HepG2 (cell line): ENCODE measurements at regions not wholly inside any gene's neighbourhood (a gene's known extent, or its start where the extent isn't known, plus 50 kb on each side); places are given as distances from the start of the nearest gene placed in this dataset.

ENCODE experiments used
- GZF1 ChIP-seq: sonication (generic); formaldehyde crosslinking; IDR thresholded peaks from 2 replicates; pipeline ENCODE4 v1.5.1; 2020; ENCODE audit warnings: mild to moderate bottlenecking, missing genetic modification reagents
- SNAPC4 ChIP-seq: sonication (generic); formaldehyde crosslinking; IDR thresholded peaks from 2 replicates; pipeline ENCODE4 v1.4.0; 2020; ENCODE audit warnings: mild to moderate bottlenecking, missing genetic modification reagents
- ZFP82 ChIP-seq: sonication (generic); formaldehyde crosslinking; IDR thresholded peaks from 2 replicates; pipeline ENCODE4 v1.5.1; 2020; ENCODE audit warnings: mild to moderate bottlenecking, missing genetic modification reagents, borderline replicate concordance
- ZFX ChIP-seq: sonication (generic); formaldehyde crosslinking; IDR thresholded peaks from 2 replicates; pipeline ENCODE4 v1.4.0; 2020; ENCODE audit warnings: mild to moderate bottlenecking, low read depth, missing genetic modification reagents, moderate library complexity
- ZNF350 ChIP-seq: sonication (generic); formaldehyde crosslinking; IDR thresholded peaks from 2 replicates; pipeline ENCODE4 v1.4.0; 2020; ENCODE audit warnings: mild to moderate bottlenecking, low read depth, missing genetic modification reagents, borderline replicate concordance
- ZSCAN5A ChIP-seq: sonication (generic); formaldehyde crosslinking; IDR thresholded peaks from 2 replicates; pipeline ENCODE4 v1.8.0; 2022; ENCODE audit warnings: mild to moderate bottlenecking, missing genetic modification reagents, borderline replicate concordance

DNA sequence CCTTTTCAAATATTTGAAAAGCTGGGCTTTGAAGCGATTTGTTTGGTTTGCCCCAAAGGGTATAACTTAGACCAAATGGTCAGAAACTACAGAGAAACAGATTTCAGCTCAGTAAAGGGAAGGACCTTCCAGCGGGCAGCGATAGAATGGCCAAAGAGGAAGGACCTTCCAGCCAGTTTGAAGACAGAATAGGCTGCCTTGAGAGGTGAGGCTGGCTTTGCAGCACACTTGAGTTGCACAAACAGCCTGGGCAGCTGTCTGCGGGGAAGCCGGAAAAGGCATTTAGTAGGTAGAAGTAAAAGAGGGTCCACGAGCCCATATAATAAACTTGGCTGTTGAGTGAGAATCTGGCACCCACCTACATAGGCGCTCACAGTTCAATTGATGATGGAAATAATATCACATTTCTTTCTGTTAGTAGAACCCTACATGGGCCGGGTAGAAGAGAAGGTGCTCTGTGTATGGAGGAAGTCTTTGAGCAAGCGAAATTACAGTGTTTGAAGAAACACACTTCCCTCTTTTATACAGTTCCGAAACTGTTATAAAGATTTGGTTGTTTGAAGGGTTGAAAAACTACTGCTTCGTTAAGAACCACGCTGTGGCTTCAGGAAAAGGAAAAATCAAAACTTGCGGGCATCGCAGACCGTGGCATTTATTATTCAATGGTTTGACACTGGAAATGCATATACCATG lies 75.0 kb upstream of the SORBS2 start (continued):
- no peak for TF ChIP-seq SNAPC4 (CRISPR knock-in tag)
- TF ChIP-seq ZNF350 (CRISPR knock-in tag), result no peak
- TF ChIP-seq GZF1 (CRISPR knock-in tag), result no peak
- TF ChIP-seq ZFP82, result no peak
- no peak for TF ChIP-seq ZSCAN5A (CRISPR knock-in tag)
- no peak for TF ChIP-seq ZFX
